H1 (cell line): ENCODE measurements at regions not wholly inside any gene's neighbourhood (a gene's known extent, or its start where the extent isn't known, plus 50 kb on each side); places are given as distances from the start of the nearest gene placed in this dataset.

Source experiments
- CTCF ChIA-PET: fragments of 300-600 bp; sonication (Branson Sonifier 250); formaldehyde crosslinking; loops from one replicate; lab custom pipeline; 2021; ENCODE audit not compliant: partially characterized antibody; lab: Charles Lee
- POLR2A ChIA-PET: fragments of 300-600 bp; sonication (Branson Sonifier 250); formaldehyde crosslinking; loops from one replicate; lab custom pipeline; 2021; ENCODE audit warnings: inconsistent platforms; ENCODE audit not compliant: partially characterized antibody; lab: Charles Lee
- DNase-seq, 2 experiments: peaks; one replicate each; pipeline versions ENCODE4 v3.0.0 to v3.0.0-alpha.2; 2010 to 2022; ENCODE audit warnings: low spot score in 2 of 2, low read depth in 1 of 2, mixed read lengths in 1 of 2
- FAIRE-seq: peaks from 2 replicates; lab custom pipeline; 2011; peaks lifted over from hg19 to GRCh38; lab: Jason Lieb, UNC
- H2AFZ ChIP-seq: 2 replicates; pipeline ENCODE4 v1.8.1; 2012; ENCODE audit warnings: low read length, inconsistent platforms
- H2AK5ac ChIP-seq: 2 replicates; pipeline ENCODE4 v1.6.1; 2013; ENCODE audit warnings: low read depth, low read length
- H2BK120ac ChIP-seq: replicated peaks from 2 replicates; pipeline ENCODE3; 2013; ENCODE audit warnings: low read depth, low read length, inconsistent platforms
- H2BK12ac ChIP-seq: 2 replicates; pipeline ENCODE4 v1.6.1; 2013; ENCODE audit warnings: low read depth, low read length
- H2BK15ac ChIP-seq: 2 replicates; pipeline ENCODE4 v1.6.1; 2013; ENCODE audit warnings: low read length
- H2BK20ac ChIP-seq: 2 replicates; pipeline ENCODE4 v1.6.1; 2013; ENCODE audit warnings: low read length
- H2BK5ac ChIP-seq: 2 replicates; pipeline ENCODE4 v1.6.1; 2013; ENCODE audit warnings: low read depth, low read length
- H3K14ac ChIP-seq: 2 replicates; pipeline ENCODE4 v1.6.1; 2013; ENCODE audit warnings: inconsistent platforms; ENCODE audit not compliant: insufficient read length
- H3K18ac ChIP-seq: 2 replicates; pipeline ENCODE4 v1.6.1; 2013; ENCODE audit warnings: low read length; ENCODE audit errors: extremely low read depth
- H3K23ac ChIP-seq: 2 replicates; pipeline ENCODE4 v1.6.1; 2013; ENCODE audit warnings: inconsistent platforms; ENCODE audit not compliant: insufficient read length
- H3K23me2 ChIP-seq: 2 replicates; pipeline ENCODE4 v1.6.1; 2013; ENCODE audit warnings: low read depth, low read length
- H3K27ac ChIP-seq: 2 replicates; pipeline ENCODE4 v1.6.1; 2011; ENCODE audit warnings: low read depth, low read length, inconsistent platforms
- H3K27me3 ChIP-seq, 4 experiments: replicated peaks in 1 of 4; 1 replicate in 1 of 4; 2 replicates in 3 of 4; pipeline versions ENCODE4 v1.6.1 to v1.8.1; 2011 to 2013; ENCODE audit warnings: low read length in 3 of 4, mild to moderate bottlenecking in 3 of 4, inconsistent platforms in 2 of 4, mixed read lengths in 2 of 4, moderate library complexity in 1 of 4; ENCODE audit not compliant: control insufficient read depth in 3 of 4, insufficient read depth in 3 of 4; ENCODE audit errors: extremely low read depth in 1 of 4
- H3K36me3 ChIP-seq, 4 experiments: 2 replicates each; pipeline versions ENCODE4 v1.6.1 to v1.8.1; 2011 to 2013; ENCODE audit warnings: mild to moderate bottlenecking in 4 of 4, low read length in 3 of 4, moderate library complexity in 2 of 4, control low read depth in 1 of 4, inconsistent platforms in 1 of 4; ENCODE audit not compliant: insufficient read depth in 4 of 4, control insufficient read depth in 2 of 4
- H3K4ac ChIP-seq: replicated peaks from 2 replicates; pipeline ENCODE3; 2013; ENCODE audit warnings: low read length, low read depth, mixed read lengths, inconsistent platforms; ENCODE audit not compliant: insufficient read length
- H3K4me1 ChIP-seq, 4 experiments: replicated peaks in 1 of 4; 1 replicate in 1 of 4; 2 replicates in 3 of 4; pipeline versions ENCODE4 v1.6.1 to v1.8.1; 2011 to 2013; ENCODE audit warnings: low read length in 3 of 4, inconsistent platforms in 2 of 4, mixed read lengths in 1 of 4; ENCODE audit not compliant: insufficient read depth in 4 of 4, control insufficient read depth in 3 of 4
- H3K4me2 ChIP-seq, 2 experiments: 2 replicates each; pipeline versions ENCODE4 v1.6.1 to v1.8.1; 2011 to 2013; ENCODE audit warnings: low read depth in 2 of 2, low read length in 2 of 2, control low read depth in 1 of 2, inconsistent platforms in 1 of 2, mild to moderate bottlenecking in 1 of 2; ENCODE audit not compliant: insufficient read depth in 1 of 2
- H3K4me3 ChIP-seq, 4 experiments: fragments of 200-600, 300-600 bp in 1 of 4; sonication (generic), shearing (Covaris generic), sonication (Bioruptor Twin) in 1 of 4; 2 replicates each; pipeline versions ENCODE4 v1.5.1 to v1.8.1; 2011 to 2016; ENCODE audit warnings: low read length in 4 of 4, low read depth in 3 of 4, control low read depth in 2 of 4, inconsistent platforms in 2 of 4, mild to moderate bottlenecking in 2 of 4, mixed read lengths in 1 of 4, moderate library complexity in 1 of 4; ENCODE audit not compliant: insufficient read depth in 2 of 4; ENCODE audit errors: extremely low read depth in 1 of 4
- H3K56ac ChIP-seq: replicated peaks from 2 replicates; pipeline ENCODE3; 2013; ENCODE audit warnings: low read depth, mild to moderate bottlenecking, mixed read lengths, low read length, inconsistent platforms; ENCODE audit not compliant: insufficient read length
- H3K79me1 ChIP-seq: 2 replicates; pipeline ENCODE4 v1.6.1; 2013; ENCODE audit warnings: low read depth, low read length, control low read depth
- H3K79me2 ChIP-seq, 2 experiments: 2 replicates each; pipeline versions ENCODE4 v1.6.1 to v1.8.1; 2012 to 2013; ENCODE audit warnings: low read length in 2 of 2, mild to moderate bottlenecking in 2 of 2, inconsistent platforms in 1 of 2; ENCODE audit not compliant: insufficient read depth in 2 of 2, control insufficient read depth in 1 of 2
- H3K9ac ChIP-seq, 4 experiments: replicated peaks in 1 of 4; 1 replicate in 1 of 4; 2 replicates in 3 of 4; pipeline versions ENCODE4 v1.6.1 to v1.8.1; 2011 to 2013; ENCODE audit warnings: low read depth in 3 of 4, low read length in 3 of 4, control low read depth in 2 of 4, mild to moderate bottlenecking in 2 of 4, moderate library complexity in 2 of 4, inconsistent platforms in 1 of 4; ENCODE audit errors: extremely low read depth in 1 of 4
- H3K9me3 ChIP-seq, 2 experiments: 2 replicates each; pipeline versions ENCODE4 v1.6.1 to v1.8.1; 2012 to 2013; ENCODE audit warnings: mild to moderate bottlenecking in 2 of 2, moderate library complexity in 2 of 2, control low read depth in 1 of 2, inconsistent platforms in 1 of 2, low read depth in 1 of 2, low read length in 1 of 2, mixed read lengths in 1 of 2; ENCODE audit not compliant: insufficient read depth in 2 of 2
- H4K20me1 ChIP-seq, 2 experiments: replicated peaks in 1 of 2; 2 replicates each; pipeline versions ENCODE3 to v1.8.1; 2011 to 2013; ENCODE audit warnings: inconsistent platforms in 2 of 2, low read length in 2 of 2, mild to moderate bottlenecking in 1 of 2; ENCODE audit not compliant: insufficient read depth in 2 of 2, control insufficient read depth in 1 of 2
- H4K5ac ChIP-seq: 2 replicates; pipeline ENCODE4 v1.6.1; 2013; ENCODE audit warnings: low read length, low read depth, mixed read lengths, inconsistent platforms; ENCODE audit not compliant: insufficient read length
- H4K8ac ChIP-seq: 2 replicates; pipeline ENCODE4 v1.8.0; 2013; ENCODE audit warnings: mild to moderate bottlenecking, moderate library complexity, low read length, inconsistent platforms; ENCODE audit not compliant: insufficient read depth; ENCODE audit errors: extremely low read depth
- H4K91ac ChIP-seq: replicated peaks from 2 replicates; pipeline ENCODE3; 2013; ENCODE audit warnings: low read length, mixed read lengths, inconsistent platforms; ENCODE audit not compliant: insufficient read length
- ASH2L ChIP-seq: fragments of 200-600, 300-600 bp; sonication (generic); IDR thresholded peaks from one replicate; pipeline ENCODE4 v1.7.1; 2017; ENCODE audit warnings: low read length
- ATF3 ChIP-seq: IDR thresholded peaks from 2 replicates; pipeline ENCODE4 v1.6.1; 2011; ENCODE audit warnings: low read depth, mild to moderate bottlenecking, low read length; ENCODE audit not compliant: insufficient read depth
- EZH2 ChIP-seq: fragments of 200-600 bp; sonication (generic); IDR thresholded peaks from 2 replicates; pipeline ENCODE4 v1.7.1; 2012; ENCODE audit warnings: low read depth, mild to moderate bottlenecking, moderate library complexity, low read length, inconsistent platforms; ENCODE audit not compliant: severe bottlenecking
- JUND ChIP-seq: IDR thresholded peaks from 2 replicates; pipeline ENCODE4 v1.6.1; 2011; ENCODE audit warnings: mild to moderate bottlenecking, improper control_type of control experiment, low read length
- KDM4A ChIP-seq: IDR thresholded peaks from one replicate; pipeline ENCODE4 v1.7.1; 2012; ENCODE audit warnings: low read depth, mild to moderate bottlenecking, moderate library complexity, low read length, inconsistent platforms; ENCODE audit not compliant: severe bottlenecking
- POLR2AphosphoS5 ChIP-seq: IDR thresholded peaks from 2 replicates; pipeline ENCODE4 v1.6.1; 2011; ENCODE audit warnings: low read depth, low read length
- RBBP5 ChIP-seq: IDR thresholded peaks from 2 replicates; pipeline ENCODE4 v1.7.1; 2012; ENCODE audit warnings: low read depth, mild to moderate bottlenecking, inconsistent platforms, low read length, moderate library complexity, borderline replicate concordance
- RFX5 ChIP-seq: IDR thresholded peaks from 2 replicates; pipeline ENCODE4 v1.6.1; 2011; ENCODE audit warnings: low read depth, low read length, improper control_type of control experiment, borderline replicate concordance
- SAP30 ChIP-seq: fragments of 300-600 bp; sonication (generic); IDR thresholded peaks from 2 replicates; pipeline ENCODE4 v1.7.1; 2012; ENCODE audit warnings: low read length, moderate library complexity, mild to moderate bottlenecking, inconsistent platforms; ENCODE audit not compliant: insufficient read depth, insufficient replicate concordance
- TBP ChIP-seq: IDR thresholded peaks from 2 replicates; pipeline ENCODE4 v1.6.1; 2011; ENCODE audit warnings: low read depth, low read length, improper control_type of control experiment
- WGBS, 2 experiments: shearing (Covaris generic) in 1 of 2; methylation state at CpG; one replicate each; pipeline versions ENCODE4 v1.1.6 to v1.1.7; 2013 to 2015; ENCODE audit warnings: low lambda C conversion rate in 2 of 2, mixed read lengths in 2 of 2, inconsistent platforms in 1 of 2, low coverage in 1 of 2, missing lambda C conversion rate in 1 of 2; ENCODE audit not compliant: insufficient replicate concordance in 2 of 2, insufficient coverage in 1 of 2, insufficient read length in 1 of 2; ENCODE audit errors: extremely low coverage in 1 of 2, missing lambda C conversion rate in 1 of 2; 5-methylcytosine and 5-hydroxymethylcytosine counted together
- TF ChIP-seq, protein P1 (sequence below): IDR thresholded peaks from 2 replicates; pipeline ENCODE4 v1.6.1; 2012; ENCODE audit warnings: low read length, inconsistent platforms

- DNase-seq (no peak), FAIRE-seq (no peak)
- Histone ChIP-seq H2AK5ac (no peak overlapping the region), H3K23ac (no peak overlapping the region), H4K91ac (no peak overlapping the region), H3K36me3 (no peaks in the 10 kb centered on the region), H3K27ac (no peak overlapping the region), H4K5ac (no peak overlapping the region), H4K20me1 (no peaks in the 10 kb centered on the region), H2BK12ac (no peak overlapping the region), H3K4me3 (no peak overlapping the region), H2AFZ (no peak overlapping the region), H3K4me1 (peaks cover 0 to 3% (median 0%) of the 10 kb centered on the region in 4 experiments; a peak in 3 of 7 replicates), H3K23me2 (no peaks in the 10 kb centered on the region), H3K9ac (no peak overlapping the region), H2BK120ac (no peak overlapping the region), H3K9me3 (no peaks in the 10 kb centered on the region), H3K14ac (no peak overlapping the region), H3K4ac (no peak overlapping the region), H3K79me2 (no peaks in the 10 kb centered on the region), H3K27me3 (no peaks in the 10 kb centered on the region), H4K8ac (no peak overlapping the region), H3K56ac (no peak overlapping the region), H2BK20ac (no peak overlapping the region), H3K79me1 (no peaks in the 10 kb centered on the region), H3K18ac (no peak overlapping the region), H2BK15ac (no peak overlapping the region), H2BK5ac (no peak overlapping the region), H3K4me2 (no peak overlapping the region)
- 59% methylated on average over 1 of the region's 1 CpG; no CpG with 5 or more reads in 1 of the 2 experiments for WGBS, 2 experiments
- ChIA-PET POLR2A (no interaction called here), CTCF (interaction anchor here (1.0 to 1.5 kb wide), 2 partner anchors 10 to 50 kb away, joined by 3 read pairs; no protein-coding TSS in a partner anchor)
- no peak for TF ChIP-seq ATF3
- TF ChIP-seq, protein P1, sequence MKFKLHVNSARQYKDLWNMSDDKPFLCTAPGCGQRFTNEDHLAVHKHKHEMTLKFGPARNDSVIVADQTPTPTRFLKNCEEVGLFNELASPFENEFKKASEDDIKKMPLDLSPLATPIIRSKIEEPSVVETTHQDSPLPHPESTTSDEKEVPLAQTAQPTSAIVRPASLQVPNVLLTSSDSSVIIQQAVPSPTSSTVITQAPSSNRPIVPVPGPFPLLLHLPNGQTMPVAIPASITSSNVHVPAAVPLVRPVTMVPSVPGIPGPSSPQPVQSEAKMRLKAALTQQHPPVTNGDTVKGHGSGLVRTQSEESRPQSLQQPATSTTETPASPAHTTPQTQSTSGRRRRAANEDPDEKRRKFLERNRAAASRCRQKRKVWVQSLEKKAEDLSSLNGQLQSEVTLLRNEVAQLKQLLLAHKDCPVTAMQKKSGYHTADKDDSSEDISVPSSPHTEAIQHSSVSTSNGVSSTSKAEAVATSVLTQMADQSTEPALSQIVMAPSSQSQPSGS: no peak
- no peak for TF ChIP-seq EZH2
- TF ChIP-seq JUND: no peak
- no peak for TF ChIP-seq TBP
- no peak for TF ChIP-seq SAP30
- TF ChIP-seq RBBP5: no peak
- no peak for TF ChIP-seq ASH2L
- no peak for TF ChIP-seq KDM4A
- no peak for TF ChIP-seq RFX5
- TF ChIP-seq POLR2AphosphoS5: no peak
Measured at GRCh38 chr12:98294051-98294805, 221.2 kb upstream of the TMPO start.
